ENCODE measurements at regions not wholly inside any gene's neighbourhood (a gene's known extent, or its start where the extent isn't known, plus 50 kb on each side); places are given as distances from the start of the nearest gene placed in this dataset.
A peak's percentile ranks its signal among the peaks of the same experiment; 100 is the strongest.

GRCh38 chr2:43032213-43033015 is 194.0 kb downstream of the ZFP36L2 start:
- no peaks in the 10 kb centered on the region for H3K36me3 ChIP-seq (replicated peaks in 1 of 2; ENCODE audit: insufficient read depth in 1 of 2, low read depth in 2 of 2)
- TF ChIP-seq CTCF (IDR thresholded peaks at IDR 0.05) (no peak), POLR2A (IDR thresholded peaks at IDR 0.05) (no peak)
- ATAC-seq (peak; percentile 89), DNase-seq (peak; percentile 60 to 79 (median 78))
- peaks cover 18% of the 10 kb centered on the region for H3K4me1 ChIP-seq
- no peaks in the 10 kb centered on the region for H3K9me3 ChIP-seq
- peak overlapping the region; percentile 36 to 80 (median 74) for H3K27ac ChIP-seq
- WGBS, 2 donors: 34 to 55% methylated on average over 11 to 14 of the region's 14 CpGs
- intact Hi-C loops (cut with DNase I): loop anchor here (10.0 kb wide), 1 partner anchor 182 kb away; no protein-coding TSS in a partner anchor
- H3K4me3 ChIP-seq: no peak overlapping the region
- no peaks in the 10 kb centered on the region for H3K27me3 ChIP-seq

GRCh38 chr2:43031471-43032212 is 194.8 kb downstream of the ZFP36L2 start:
- ATAC-seq (no peak), DNase-seq (no peak)

GRCh38 chr2:43030551-43031307 is 195.7 kb downstream of the ZFP36L2 start:
- H3K4me1 ChIP-seq: peaks cover 31% of the 10 kb centered on the region
- DNase-seq (no peak), ATAC-seq (no peak)
- no peaks in the 10 kb centered on the region for H3K9me3 ChIP-seq
- H3K36me3 ChIP-seq (replicated peaks in 1 of 2; ENCODE audit: insufficient read depth in 1 of 2, low read depth in 2 of 2): no peaks in the 10 kb centered on the region
- TF ChIP-seq CTCF (IDR thresholded peaks at IDR 0.05): no peak
- no peak for TF ChIP-seq POLR2A (IDR thresholded peaks at IDR 0.05)
- H3K27me3 ChIP-seq: no peaks in the 10 kb centered on the region
- no peak overlapping the region for H3K4me3 ChIP-seq
- intact Hi-C loops (cut with DNase I): loop anchor here (10.0 kb wide), 1 partner anchor 184 kb away; no protein-coding TSS in a partner anchor
- H3K27ac ChIP-seq: peak overlapping the region in 2 of 4 donors; percentile 78 to 80
- 94 to 96% methylated on average over 8 to 10 of the region's 10 CpGs for WGBS, 2 donors

More at GRCh38 chr2:43031471-43032212, 194.8 kb downstream of the ZFP36L2 start:
- TF ChIP-seq POLR2A (IDR thresholded peaks at IDR 0.05): no peak
- no peak for TF ChIP-seq CTCF (IDR thresholded peaks at IDR 0.05)
- H3K4me1 ChIP-seq: peaks cover 22% of the 10 kb centered on the region
- H3K27ac ChIP-seq: peak overlapping the region; percentile 12 to 80 (median 74)
- WGBS, 2 donors: 76 to 87% methylated on average over 7 to 9 of the region's 9 CpGs
- H3K27me3 ChIP-seq: no peaks in the 10 kb centered on the region
- H3K4me3 ChIP-seq: no peak overlapping the region
- intact Hi-C loops (cut with DNase I): loop anchor here (10.0 kb wide), 1 partner anchor 183 kb away; no protein-coding TSS in a partner anchor
- no peaks in the 10 kb centered on the region for H3K9me3 ChIP-seq
- no peaks in the 10 kb centered on the region for H3K36me3 ChIP-seq (replicated peaks in 1 of 2; ENCODE audit: insufficient read depth in 1 of 2, low read depth in 2 of 2)

DNA sequence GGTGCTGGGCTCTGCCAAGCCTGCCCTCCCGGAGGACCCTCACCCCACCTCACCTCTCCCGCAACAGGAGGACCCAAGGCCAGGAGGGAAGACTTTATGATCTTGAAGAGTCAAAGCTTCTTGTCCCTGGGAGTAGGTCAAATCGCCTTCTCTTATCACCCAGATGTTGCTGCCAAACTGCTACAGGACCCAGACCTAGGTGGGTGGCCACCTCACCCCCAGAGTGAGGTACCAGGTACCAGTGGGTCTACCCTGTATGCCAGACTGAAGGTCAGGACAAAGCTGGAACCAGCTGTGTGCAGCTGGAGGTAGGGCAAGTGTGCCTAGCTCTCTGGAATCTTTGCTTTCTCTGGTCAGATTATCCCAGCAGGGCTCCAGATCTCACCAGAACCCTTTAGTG is 197.2 kb downstream of the ZFP36L2 start:
- no peak overlapping the region for H3K27ac ChIP-seq

More for the DNA sequence above, 197.2 kb downstream of the ZFP36L2 start:
- 72 to 82% methylated on average over 3 of the region's 3 CpGs for WGBS, 2 donors
- Histone ChIP-seq H3K9me3 (no peaks in the 10 kb centered on the region), H3K36me3 (replicated peaks in 1 of 2; ENCODE audit: insufficient read depth in 1 of 2, low read depth in 2 of 2) (no peaks in the 10 kb centered on the region), H3K4me3 (no peak overlapping the region), H3K4me1 (peaks cover 46% of the 10 kb centered on the region), H3K27me3 (no peaks in the 10 kb centered on the region)
- ATAC-seq: no peak
- TF ChIP-seq CTCF (IDR thresholded peaks at IDR 0.05): no peak
- no peak for TF ChIP-seq POLR2A (IDR thresholded peaks at IDR 0.05)
- intact Hi-C loops (cut with DNase I): no loop called here
- DNase-seq: no peak

Measured in body of pancreas (tissue), 4 donors.